Loucy (cell line): ENCODE measurements at regions not wholly inside any gene's neighbourhood (a gene's known extent, or its start where the extent isn't known, plus 50 kb on each side); places are given as distances from the start of the nearest gene placed in this dataset.
"Not testable (repeated sequence)": the region's sequence is repeated elsewhere in the genome, so short reads cannot be mapped to it uniquely, and the experiment has no call there.

ENCODE experiments used
- H2AFZ ChIP-seq: fragments of 200-600 bp; sonication (generic); 2 replicates; pipeline ENCODE4 v1.6.0; 2016; ENCODE audit warnings: antibody characterized with exemption, mild to moderate bottlenecking, low read length, moderate library complexity
- H3F3A ChIP-seq: fragments of 200-600 bp; 2 replicates; pipeline ENCODE4 v1.6.0; 2016; ENCODE audit warnings: antibody characterized with exemption, low read depth, mild to moderate bottlenecking
- H3K27me3 ChIP-seq: fragments of 200-600 bp; sonication (generic); 2 replicates; pipeline ENCODE4 v1.6.1; 2014; ENCODE audit warnings: low read length, mild to moderate bottlenecking; ENCODE audit not compliant: insufficient read depth, poor library complexity, severe bottlenecking
- H3K36me3 ChIP-seq: fragments of 200-600 bp; sonication (generic); 2 replicates; pipeline ENCODE4 v1.6.1; 2016; ENCODE audit warnings: low read length; ENCODE audit not compliant: insufficient read depth
- H3K4me1 ChIP-seq: fragments of 200-600 bp; sonication (generic); 2 replicates; pipeline ENCODE4 v1.5.1; 2014; ENCODE audit warnings: low read length, mild to moderate bottlenecking; ENCODE audit not compliant: insufficient read depth, poor library complexity, severe bottlenecking
- H3K4me2 ChIP-seq: fragments of 200-600 bp; sonication (generic); 2 replicates; pipeline ENCODE4 v1.6.0; 2014; ENCODE audit warnings: antibody characterized with exemption, low read length, low read depth, mild to moderate bottlenecking; ENCODE audit not compliant: poor library complexity, severe bottlenecking
- H3K4me3 ChIP-seq: fragments of 200-600 bp; sonication (generic); 2 replicates; pipeline ENCODE4 v1.5.1; 2014; ENCODE audit warnings: low read length, mild to moderate bottlenecking, mixed read lengths; ENCODE audit not compliant: poor library complexity, severe bottlenecking
- H3K79me2 ChIP-seq: fragments of 200-600 bp; sonication (generic); 2 replicates; pipeline ENCODE4 v1.6.1; 2014; ENCODE audit warnings: low read length; ENCODE audit not compliant: insufficient read depth
- H3K9ac ChIP-seq: fragments of 200-600 bp; sonication (generic); 2 replicates; pipeline ENCODE4 v1.6.0; 2014; ENCODE audit warnings: mild to moderate bottlenecking, low read depth, low read length, moderate library complexity; ENCODE audit not compliant: poor library complexity, severe bottlenecking
- H3K9me2 ChIP-seq: fragments of 200-600 bp; sonication (generic); replicated peaks from 2 replicates; pipeline ENCODE4 v1.6.1; 2016; ENCODE audit warnings: low read depth, low read length, mixed read lengths
- H3K9me3 ChIP-seq: fragments of 200-600 bp; sonication (generic); 2 replicates; pipeline ENCODE4 v1.6.1; 2014; ENCODE audit warnings: mild to moderate bottlenecking, antibody characterized with exemption, low read length, low read depth; ENCODE audit not compliant: insufficient read depth
- H4K20me1 ChIP-seq: fragments of 200-600 bp; sonication (generic); 2 replicates; pipeline ENCODE4 v1.6.0; 2014; ENCODE audit warnings: antibody characterized with exemption, low read length, mild to moderate bottlenecking; ENCODE audit not compliant: insufficient read depth, poor library complexity, severe bottlenecking
- EZH2phosphoT487 ChIP-seq: fragments of 200-600 bp; IDR thresholded peaks from 2 replicates; pipeline ENCODE4 v1.6.1; 2018; ENCODE audit warnings: antibody characterized with exemption, mild to moderate bottlenecking, moderate library complexity, borderline replicate concordance
- TF ChIP-seq, protein P1 (sequence below): fragments of 200-600 bp; sonication (generic); conservative IDR thresholded peaks from 2 replicates; pipeline ENCODE4 v1.5.1; 2014; ENCODE audit warnings: mild to moderate bottlenecking, antibody characterized with exemption, low read length

DNA sequence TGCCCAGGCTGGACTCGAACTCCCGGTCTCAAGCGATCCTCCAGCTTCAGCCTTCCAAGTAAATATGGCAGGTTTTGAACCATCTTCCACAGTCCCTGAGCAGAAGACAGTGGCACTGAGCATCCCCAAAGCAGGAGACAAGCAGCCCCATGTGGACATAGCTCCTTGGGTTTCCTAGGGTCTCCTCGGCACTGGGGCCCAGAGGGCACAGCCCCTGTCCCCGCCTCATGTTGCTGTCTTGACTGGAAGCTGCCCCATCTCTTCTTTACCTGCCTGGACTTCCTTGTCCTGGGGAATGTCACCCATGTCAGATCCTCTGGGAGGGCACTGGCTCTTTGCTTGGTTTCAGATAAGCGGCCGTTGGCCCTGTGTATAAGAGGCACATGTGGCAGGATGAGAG is 263.7 kb upstream of the RAB4A start:
- no peaks in the 10 kb centered on the region for H3F3A ChIP-seq
- no peak overlapping the region for H3K9ac ChIP-seq
- H3K9me2 ChIP-seq, result no peaks in the 10 kb centered on the region
- TF ChIP-seq EZH2phosphoT487, result no peak
- TF ChIP-seq, protein P1, sequence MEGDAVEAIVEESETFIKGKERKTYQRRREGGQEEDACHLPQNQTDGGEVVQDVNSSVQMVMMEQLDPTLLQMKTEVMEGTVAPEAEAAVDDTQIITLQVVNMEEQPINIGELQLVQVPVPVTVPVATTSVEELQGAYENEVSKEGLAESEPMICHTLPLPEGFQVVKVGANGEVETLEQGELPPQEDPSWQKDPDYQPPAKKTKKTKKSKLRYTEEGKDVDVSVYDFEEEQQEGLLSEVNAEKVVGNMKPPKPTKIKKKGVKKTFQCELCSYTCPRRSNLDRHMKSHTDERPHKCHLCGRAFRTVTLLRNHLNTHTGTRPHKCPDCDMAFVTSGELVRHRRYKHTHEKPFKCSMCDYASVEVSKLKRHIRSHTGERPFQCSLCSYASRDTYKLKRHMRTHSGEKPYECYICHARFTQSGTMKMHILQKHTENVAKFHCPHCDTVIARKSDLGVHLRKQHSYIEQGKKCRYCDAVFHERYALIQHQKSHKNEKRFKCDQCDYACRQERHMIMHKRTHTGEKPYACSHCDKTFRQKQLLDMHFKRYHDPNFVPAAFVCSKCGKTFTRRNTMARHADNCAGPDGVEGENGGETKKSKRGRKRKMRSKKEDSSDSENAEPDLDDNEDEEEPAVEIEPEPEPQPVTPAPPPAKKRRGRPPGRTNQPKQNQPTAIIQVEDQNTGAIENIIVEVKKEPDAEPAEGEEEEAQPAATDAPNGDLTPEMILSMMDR, result no peak
- no peak overlapping the region for H3K4me2 ChIP-seq
- peaks cover 5% of the 10 kb centered on the region for H3K4me1 ChIP-seq
- H3K79me2 ChIP-seq, result no peaks in the 10 kb centered on the region
- no peaks in the 10 kb centered on the region for H4K20me1 ChIP-seq
- no peaks in the 10 kb centered on the region for H3K27me3 ChIP-seq
- H2AFZ ChIP-seq, result no peak overlapping the region
- H3K9me3 ChIP-seq, result no peaks in the 10 kb centered on the region
- no peak overlapping the region for H3K4me3 ChIP-seq
- no peaks in the 10 kb centered on the region for H3K36me3 ChIP-seq

DNA sequence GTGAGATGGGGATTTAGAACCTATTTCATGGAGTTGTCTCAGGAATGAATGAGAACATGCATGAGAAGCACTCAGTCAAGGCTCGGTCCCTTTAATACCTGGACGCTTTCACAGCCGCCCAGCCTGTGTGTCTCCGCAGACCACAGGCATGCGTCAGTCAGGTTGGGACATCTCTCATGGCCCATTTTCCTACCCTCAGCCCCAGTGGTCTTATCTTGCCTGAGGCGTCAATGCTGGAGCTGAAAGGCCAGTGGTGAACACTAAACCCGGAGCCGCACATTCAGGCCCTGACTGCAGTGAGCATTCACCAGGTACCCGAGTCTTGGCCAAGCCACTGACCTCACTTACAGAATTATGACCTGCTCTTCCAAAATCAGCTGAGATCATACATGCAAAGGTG is 263.2 kb upstream of the RAB4A start:
- Histone ChIP-seq H3K36me3 (no peaks in the 10 kb centered on the region), H4K20me1 (no peaks in the 10 kb centered on the region), H3F3A (no peaks in the 10 kb centered on the region), H3K4me2 (no peak overlapping the region), H3K27me3 (no peaks in the 10 kb centered on the region), H3K9ac (no peak overlapping the region), H2AFZ (no peak overlapping the region), H3K4me1 (no peaks in the 10 kb centered on the region), H3K9me3 (no peaks in the 10 kb centered on the region), H3K9me2 (no peaks in the 10 kb centered on the region), H3K79me2 (no peaks in the 10 kb centered on the region), H3K4me3 (no peak overlapping the region)
- TF ChIP-seq, protein P1, result no peak
- no peak for TF ChIP-seq EZH2phosphoT487

DNA sequence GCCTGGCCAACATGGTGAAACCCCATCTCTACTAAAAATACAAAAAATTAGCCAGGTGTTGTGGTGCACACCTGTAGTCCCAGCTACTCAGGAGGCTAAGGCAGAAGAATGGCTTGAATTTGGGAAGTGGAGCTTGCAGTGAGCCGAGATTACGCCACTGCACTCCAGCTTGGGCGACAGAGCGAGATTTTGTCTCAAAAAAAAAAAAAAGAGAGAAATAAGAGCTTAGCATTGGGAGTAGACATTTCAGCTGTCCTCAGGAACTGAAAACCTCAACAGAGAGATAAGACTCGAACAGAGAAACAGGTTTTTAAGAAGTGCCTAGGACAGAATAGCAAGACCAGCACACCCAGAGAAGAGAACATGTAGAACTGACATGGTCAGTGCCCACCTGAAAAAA is 262.6 kb upstream of the RAB4A start:
- not testable (repeated sequence) for H3K79me2 ChIP-seq, H3K4me3 ChIP-seq, H3F3A ChIP-seq, H3K9ac ChIP-seq, H4K20me1 ChIP-seq, H3K4me2 ChIP-seq, H2AFZ ChIP-seq, H3K9me3 ChIP-seq, H3K9me2 ChIP-seq, H3K36me3 ChIP-seq, H3K4me1 ChIP-seq, H3K27me3 ChIP-seq

DNA sequence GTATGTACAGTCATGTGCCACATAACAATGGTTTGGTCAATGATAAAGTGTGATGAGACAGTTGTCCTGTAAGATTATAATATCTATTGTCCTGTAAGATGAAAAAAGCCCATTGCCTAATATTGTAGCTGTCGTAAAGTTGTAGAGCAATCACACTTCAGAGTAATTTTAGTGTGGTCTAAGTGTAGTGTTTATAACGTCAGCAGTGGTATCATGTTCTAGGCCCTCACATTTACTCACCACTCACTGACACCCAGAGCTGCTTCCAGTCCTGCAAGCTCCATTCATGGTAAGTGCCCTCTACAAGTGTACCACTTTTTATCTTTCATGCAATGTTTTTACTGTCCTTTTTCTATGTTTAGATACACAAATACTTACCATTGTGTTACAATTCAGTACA is 259.9 kb upstream of the RAB4A start:
- no peak overlapping the region for H3K4me2 ChIP-seq
- H3K4me1 ChIP-seq, result no peaks in the 10 kb centered on the region
- no peaks in the 10 kb centered on the region for H4K20me1 ChIP-seq
- no peaks in the 10 kb centered on the region for H3F3A ChIP-seq
- no peak for TF ChIP-seq EZH2phosphoT487
- TF ChIP-seq, protein P1, result no peak
- no peak overlapping the region for H3K9ac ChIP-seq
- H3K79me2 ChIP-seq, result no peaks in the 10 kb centered on the region
- no peak overlapping the region for H2AFZ ChIP-seq
- no peaks in the 10 kb centered on the region for H3K9me3 ChIP-seq
- H3K4me3 ChIP-seq, result no peak overlapping the region
- no peaks in the 10 kb centered on the region for H3K36me3 ChIP-seq
- no peaks in the 10 kb centered on the region for H3K9me2 ChIP-seq
- H3K27me3 ChIP-seq, result no peaks in the 10 kb centered on the region
